ENCODE measurements at regions not wholly inside any gene's neighbourhood (a gene's known extent, or its start where the extent isn't known, plus 50 kb on each side); places are given as distances from the start of the nearest gene placed in this dataset.

DNA sequence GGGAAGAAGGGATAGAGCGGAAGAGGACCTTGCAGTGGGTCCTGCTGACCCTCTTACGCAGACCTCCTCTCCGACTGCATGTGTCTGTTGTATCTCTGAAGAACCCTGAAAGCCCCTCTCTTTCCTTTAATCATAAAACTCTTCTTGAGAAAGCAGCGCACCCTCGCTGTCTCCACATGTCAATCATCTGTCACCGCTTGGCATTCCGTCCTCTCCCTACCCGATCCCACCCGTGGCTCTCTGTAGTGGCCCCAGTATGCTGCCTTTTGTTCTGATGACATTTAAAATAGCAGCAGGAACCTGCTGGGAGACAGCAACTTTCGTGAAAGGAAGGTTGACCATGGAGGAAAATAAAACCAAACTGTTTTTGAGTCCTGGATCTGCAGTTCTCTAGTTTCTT lies 582.9 kb upstream of the SALL3 start:
- no peak for DNase-seq (ENCODE audit: low read depth)
- TF ChIP-seq, protein P1, sequence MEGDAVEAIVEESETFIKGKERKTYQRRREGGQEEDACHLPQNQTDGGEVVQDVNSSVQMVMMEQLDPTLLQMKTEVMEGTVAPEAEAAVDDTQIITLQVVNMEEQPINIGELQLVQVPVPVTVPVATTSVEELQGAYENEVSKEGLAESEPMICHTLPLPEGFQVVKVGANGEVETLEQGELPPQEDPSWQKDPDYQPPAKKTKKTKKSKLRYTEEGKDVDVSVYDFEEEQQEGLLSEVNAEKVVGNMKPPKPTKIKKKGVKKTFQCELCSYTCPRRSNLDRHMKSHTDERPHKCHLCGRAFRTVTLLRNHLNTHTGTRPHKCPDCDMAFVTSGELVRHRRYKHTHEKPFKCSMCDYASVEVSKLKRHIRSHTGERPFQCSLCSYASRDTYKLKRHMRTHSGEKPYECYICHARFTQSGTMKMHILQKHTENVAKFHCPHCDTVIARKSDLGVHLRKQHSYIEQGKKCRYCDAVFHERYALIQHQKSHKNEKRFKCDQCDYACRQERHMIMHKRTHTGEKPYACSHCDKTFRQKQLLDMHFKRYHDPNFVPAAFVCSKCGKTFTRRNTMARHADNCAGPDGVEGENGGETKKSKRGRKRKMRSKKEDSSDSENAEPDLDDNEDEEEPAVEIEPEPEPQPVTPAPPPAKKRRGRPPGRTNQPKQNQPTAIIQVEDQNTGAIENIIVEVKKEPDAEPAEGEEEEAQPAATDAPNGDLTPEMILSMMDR (IDR thresholded peaks at IDR 0.05; ENCODE audit: insufficient read depth, low read length): no peak
- H3K4me3 ChIP-seq (ENCODE audit: low read depth, low read length): no peak overlapping the region

DNA sequence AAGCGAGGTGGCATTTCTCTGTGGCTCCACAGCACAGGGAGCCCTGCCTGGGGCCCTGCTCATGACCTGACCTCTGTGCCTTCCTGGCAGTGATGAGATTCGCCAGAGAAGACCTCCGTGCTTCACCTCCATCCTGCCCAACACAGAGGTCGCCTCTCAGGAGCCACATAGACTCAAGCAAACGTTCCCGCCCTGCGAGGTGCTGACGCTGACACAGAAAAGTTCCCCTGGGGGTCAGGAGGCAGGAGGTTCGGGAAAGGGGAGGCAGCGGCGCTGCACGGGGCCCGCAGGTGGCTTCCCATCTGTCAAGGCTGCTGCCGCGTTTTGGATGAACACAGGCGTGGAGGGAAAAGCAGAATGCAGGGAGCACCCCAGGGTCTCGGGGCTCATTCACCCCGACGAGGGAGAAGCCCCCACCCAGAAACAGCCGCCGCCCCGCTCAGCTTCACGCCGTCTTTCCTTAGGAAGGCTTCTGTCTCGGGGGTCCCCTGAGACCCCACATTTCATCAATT lies 579.6 kb upstream of the SALL3 start:
- no peak overlapping the region for H3K4me3 ChIP-seq (ENCODE audit: low read depth, low read length)

DNA sequence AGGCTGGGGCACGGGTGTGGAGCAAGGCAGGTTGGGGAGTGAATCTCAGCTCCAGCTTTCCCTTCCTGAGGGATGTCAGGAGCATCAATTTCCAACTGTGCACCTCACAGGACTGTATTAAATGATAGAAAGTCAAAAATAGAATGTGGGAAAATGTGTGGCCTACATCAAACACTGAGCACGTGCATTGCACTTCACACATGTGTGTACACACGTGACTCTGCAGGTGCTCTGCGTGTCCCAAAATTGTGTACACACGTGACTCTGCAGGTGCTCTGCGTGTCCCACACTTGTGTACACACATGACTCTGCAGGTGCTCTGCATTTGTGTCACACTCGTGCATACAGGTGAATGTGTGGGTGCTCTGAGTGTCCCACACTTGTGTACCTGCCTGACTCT lies 577.2 kb upstream of the SALL3 start:
- no peak overlapping the region for H3K4me3 ChIP-seq (ENCODE audit: low read depth, low read length)
- DNase-seq (ENCODE audit: low read depth): no peak
- TF ChIP-seq, protein P1 (IDR thresholded peaks at IDR 0.05; ENCODE audit: insufficient read depth, low read length): no peak

More for the DNA sequence above, 579.6 kb upstream of the SALL3 start:
- no peak for DNase-seq (ENCODE audit: low read depth)
- TF ChIP-seq, protein P1 (IDR thresholded peaks at IDR 0.05; ENCODE audit: insufficient read depth, low read length): no peak

DNA sequence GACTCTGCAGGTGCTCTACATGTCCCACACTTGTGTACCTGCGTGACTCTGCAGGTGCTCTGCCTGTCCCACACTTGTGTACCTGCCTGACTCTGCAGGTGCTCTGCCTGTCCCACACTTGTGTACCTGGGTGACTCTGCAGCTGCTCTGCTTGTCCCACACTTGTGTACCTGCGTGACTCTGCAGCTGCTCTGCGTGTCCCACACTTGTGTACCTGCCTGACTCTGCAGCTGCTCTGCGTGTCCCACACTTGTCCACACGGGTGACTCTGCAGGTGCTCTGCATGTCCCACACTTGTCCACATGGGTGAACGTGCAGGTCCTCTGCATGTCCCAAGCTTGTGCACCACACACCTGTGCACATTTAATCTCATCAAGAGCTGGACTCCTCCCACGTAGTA lies 576.7 kb upstream of the SALL3 start:
- H3K4me3 ChIP-seq (ENCODE audit: low read depth, low read length): no peak overlapping the region
- DNase-seq (ENCODE audit: low read depth): no peak
- TF ChIP-seq, protein P1 (IDR thresholded peaks at IDR 0.05; ENCODE audit: insufficient read depth, low read length): no peak

DNA sequence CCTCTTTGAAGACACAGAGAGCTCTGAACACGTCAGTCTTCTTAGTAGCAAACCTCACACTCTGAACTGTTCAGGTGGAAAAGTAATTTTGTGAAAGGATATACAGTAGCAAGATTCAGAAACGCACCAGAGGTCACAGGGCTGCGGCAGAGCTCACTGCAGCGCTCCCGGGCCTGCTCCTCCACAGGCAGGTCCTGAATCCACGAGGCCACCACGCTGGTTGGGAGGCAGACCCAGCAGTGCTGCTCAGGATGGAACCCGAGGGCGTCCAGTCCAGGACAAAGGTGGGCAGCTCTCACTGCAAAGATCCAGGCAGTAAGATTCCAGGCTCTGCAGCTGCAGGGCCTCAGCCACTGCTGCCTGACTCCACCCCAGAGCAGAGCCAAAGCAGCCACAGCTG lies 576.2 kb upstream of the SALL3 start:
- TF ChIP-seq, protein P1 (IDR thresholded peaks at IDR 0.05; ENCODE audit: insufficient read depth, low read length): no peak
- no peak for DNase-seq (ENCODE audit: low read depth)
- no peak overlapping the region for H3K4me3 ChIP-seq (ENCODE audit: low read depth, low read length)

DNA sequence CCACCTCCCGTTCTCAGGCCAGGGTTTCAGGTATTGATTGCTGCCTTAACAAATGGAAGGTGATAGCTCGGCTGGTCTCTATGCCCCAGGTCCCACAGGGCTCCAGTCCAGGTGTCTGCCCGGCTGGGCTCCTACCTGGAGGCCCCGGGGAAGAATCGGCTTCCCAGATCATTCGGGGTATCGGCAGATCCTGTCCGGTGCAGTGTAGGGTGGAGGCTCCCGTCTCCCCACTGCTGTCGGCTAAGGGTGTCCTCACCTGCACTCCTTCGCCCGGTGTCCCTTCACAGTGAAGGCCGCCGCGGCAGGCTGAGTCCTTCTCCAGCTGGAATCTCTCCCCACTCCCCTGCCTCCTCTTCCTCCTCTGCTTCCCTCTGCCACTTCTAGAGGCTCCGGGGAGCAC lies 573.9 kb upstream of the SALL3 start:
- H3K4me3 ChIP-seq (ENCODE audit: low read depth, low read length): no peak overlapping the region
- no peak for DNase-seq (ENCODE audit: low read depth)
- TF ChIP-seq, protein P1 (IDR thresholded peaks at IDR 0.05; ENCODE audit: insufficient read depth, low read length): no peak

Data from fibroblast of the aortic adventitia (primary cell).